ENCODE measurements at regions not wholly inside any gene's neighbourhood (a gene's known extent, or its start where the extent isn't known, plus 50 kb on each side); places are given as distances from the start of the nearest gene placed in this dataset.

DNA sequence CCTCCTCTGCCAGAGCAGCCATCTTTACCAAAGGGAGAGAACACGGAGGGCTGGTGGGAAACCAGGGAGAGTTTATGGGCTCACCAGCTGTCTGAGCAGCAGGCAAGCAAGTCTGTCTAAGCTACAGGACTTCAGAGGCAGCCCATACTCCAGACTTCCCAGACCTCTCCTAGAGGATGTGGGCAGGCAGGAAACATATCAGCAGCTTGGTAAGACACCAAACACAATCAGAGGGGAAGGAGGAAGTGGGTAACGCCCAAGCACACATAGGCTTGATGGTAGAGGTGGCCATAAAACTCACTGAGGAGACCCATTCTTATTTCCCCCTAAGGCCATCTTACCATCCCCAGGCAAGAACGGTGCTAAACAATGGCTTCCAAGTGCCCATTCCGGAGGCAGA, 143.1 kb upstream of the ARID1B start:
- Histone ChIP-seq H3K4me1 (ENCODE audit: insufficient read depth, low read length) (no peaks in the 10 kb centered on the region), H3K4me3 (ENCODE audit: low read length) (no peak overlapping the region), H3K9me3 (ENCODE audit: low read length) (no peaks in the 10 kb centered on the region), H3K36me3 (ENCODE audit: insufficient read depth, low read length) (no peaks in the 10 kb centered on the region), H3K27me3 (ENCODE audit: insufficient read depth, low read length) (no peaks in the 10 kb centered on the region), H2AFZ (ENCODE audit: low read depth, low read length) (no peak overlapping the region)

GRCh38 chr6:156633291-156633690, 143.9 kb upstream of the ARID1B start:
- Histone ChIP-seq H3K27me3 (ENCODE audit: insufficient read depth, low read length) (no peaks in the 10 kb centered on the region), H3K4me1 (ENCODE audit: insufficient read depth, low read length) (no peaks in the 10 kb centered on the region), H3K36me3 (ENCODE audit: insufficient read depth, low read length) (no peaks in the 10 kb centered on the region), H2AFZ (ENCODE audit: low read depth, low read length) (no peak overlapping the region), H3K9me3 (ENCODE audit: low read length) (no peaks in the 10 kb centered on the region), H3K4me3 (ENCODE audit: low read length) (no peak overlapping the region)

DNA sequence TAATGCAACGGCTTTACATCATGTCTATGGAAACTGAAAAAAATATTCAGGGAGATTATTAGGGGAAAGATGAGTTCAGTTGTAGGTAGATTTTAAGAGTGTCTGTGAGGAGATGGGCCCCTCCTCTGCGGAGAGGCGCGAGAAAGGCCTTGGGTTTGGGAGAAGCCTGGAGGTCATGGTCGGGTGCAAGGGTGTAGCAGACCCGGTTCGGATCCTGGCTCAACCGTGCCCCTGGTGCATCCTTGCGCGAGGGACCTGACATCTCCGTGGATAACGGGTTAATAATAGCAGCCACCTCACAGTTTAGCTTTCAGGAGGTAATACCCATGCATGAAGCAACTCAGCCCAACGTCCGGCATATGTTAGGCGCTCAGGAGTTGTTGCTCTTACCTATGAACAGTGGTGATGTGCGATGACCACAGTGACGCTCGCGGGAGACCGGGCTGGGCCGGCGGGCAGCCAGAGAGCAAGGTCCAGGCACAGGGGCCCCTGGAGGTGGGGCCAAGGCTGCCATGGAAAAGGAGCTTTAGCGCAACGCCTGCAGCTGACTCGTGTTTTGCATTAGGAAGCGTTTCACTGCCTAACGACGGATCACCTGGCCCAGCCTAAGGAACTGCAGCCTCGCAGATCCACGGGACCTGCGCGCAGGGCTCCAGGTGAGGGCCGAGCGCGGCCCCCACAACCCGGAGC, 146.4 kb upstream of the ARID1B start:
- no peak overlapping the region for H2AFZ ChIP-seq (ENCODE audit: low read depth, low read length)

DNA sequence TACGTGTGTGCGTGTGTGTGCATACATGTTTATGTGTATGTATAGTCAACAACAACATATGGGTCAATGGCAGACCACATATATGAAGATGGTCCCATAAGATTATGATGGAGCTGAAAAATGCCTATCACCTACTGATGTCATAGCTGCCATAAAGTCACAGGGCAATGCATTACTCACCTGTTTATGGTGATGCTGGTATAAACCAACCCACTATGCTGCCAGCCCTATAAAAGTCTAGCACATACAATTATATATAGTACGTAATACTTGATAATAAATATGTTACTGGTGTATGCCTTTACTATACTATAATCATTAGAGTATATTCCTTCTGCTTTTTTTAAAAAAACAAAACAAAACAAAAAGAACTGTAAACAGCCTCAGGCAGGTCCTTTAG, 148.4 kb upstream of the ARID1B start:
- Histone ChIP-seq H3K36me3 (ENCODE audit: insufficient read depth, low read length) (no peaks in the 10 kb centered on the region), H3K4me1 (ENCODE audit: insufficient read depth, low read length) (no peaks in the 10 kb centered on the region), H3K9me3 (ENCODE audit: low read length) (no peaks in the 10 kb centered on the region), H3K27me3 (ENCODE audit: insufficient read depth, low read length) (no peaks in the 10 kb centered on the region), H3K4me3 (ENCODE audit: low read length) (no peak overlapping the region), H2AFZ (ENCODE audit: low read depth, low read length) (no peak overlapping the region)

More for the DNA sequence above, 146.4 kb upstream of the ARID1B start:
- no peaks in the 10 kb centered on the region for H3K9me3 ChIP-seq (ENCODE audit: low read length)
- H3K4me1 ChIP-seq (ENCODE audit: insufficient read depth, low read length) = no peaks in the 10 kb centered on the region
- no peaks in the 10 kb centered on the region for H3K36me3 ChIP-seq (ENCODE audit: insufficient read depth, low read length)
- no peak overlapping the region for H3K4me3 ChIP-seq (ENCODE audit: low read length)
- no peaks in the 10 kb centered on the region for H3K27me3 ChIP-seq (ENCODE audit: insufficient read depth, low read length)

DNA sequence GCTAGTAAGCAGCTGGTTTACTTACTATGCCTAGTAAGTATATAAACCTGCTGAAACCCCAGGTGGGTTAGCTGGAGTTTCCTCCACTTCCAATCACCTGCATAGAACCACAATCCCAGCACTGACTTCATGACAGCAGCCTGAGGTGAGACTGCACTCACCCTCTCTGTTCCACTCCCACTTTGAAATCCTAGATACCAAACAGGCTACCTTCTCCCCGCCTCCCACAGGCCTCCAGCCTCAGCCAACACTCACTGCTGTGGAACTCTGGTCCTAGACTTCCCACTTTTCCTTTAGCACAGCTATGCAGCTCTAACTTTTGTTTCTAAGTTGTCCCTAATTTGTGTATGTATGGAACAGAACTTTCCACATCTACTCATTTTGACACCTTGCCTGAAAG, 149.7 kb upstream of the ARID1B start:
- Histone ChIP-seq H3K9me3 (ENCODE audit: low read length) (no peaks in the 10 kb centered on the region), H3K4me1 (ENCODE audit: insufficient read depth, low read length) (no peaks in the 10 kb centered on the region), H3K4me3 (ENCODE audit: low read length) (no peak overlapping the region), H2AFZ (ENCODE audit: low read depth, low read length) (no peak overlapping the region), H3K27me3 (ENCODE audit: insufficient read depth, low read length) (no peaks in the 10 kb centered on the region), H3K36me3 (ENCODE audit: insufficient read depth, low read length) (no peaks in the 10 kb centered on the region)

DNA sequence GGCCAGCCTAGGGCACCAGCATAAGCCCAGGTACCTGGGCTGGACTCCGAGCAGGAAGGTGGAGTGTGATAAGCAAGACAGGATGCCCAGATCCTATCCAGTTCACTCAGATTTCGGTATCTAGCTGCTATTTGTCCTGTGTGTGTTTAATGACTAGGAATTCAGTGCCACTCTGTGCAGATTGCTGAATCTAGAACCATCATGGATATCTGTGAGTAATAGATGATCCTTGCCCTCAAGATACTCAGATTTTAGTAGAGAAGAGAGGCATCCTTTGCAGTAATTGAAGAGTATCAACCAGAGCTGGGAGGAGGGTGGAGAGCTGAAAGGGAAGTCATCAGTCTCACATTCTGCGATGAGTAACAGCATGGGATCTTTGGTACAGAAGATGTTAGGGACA, 155.0 kb upstream of the ARID1B start:
- Histone ChIP-seq H3K4me1 (ENCODE audit: insufficient read depth, low read length) (no peaks in the 10 kb centered on the region), H3K4me3 (ENCODE audit: low read length) (no peak overlapping the region), H3K27me3 (ENCODE audit: insufficient read depth, low read length) (no peaks in the 10 kb centered on the region), H2AFZ (ENCODE audit: low read depth, low read length) (no peak overlapping the region), H3K36me3 (ENCODE audit: insufficient read depth, low read length) (no peaks in the 10 kb centered on the region), H3K9me3 (ENCODE audit: low read length) (no peaks in the 10 kb centered on the region)

GRCh38 chr6:156620331-156620730, 156.8 kb upstream of the ARID1B start:
- no peak overlapping the region for H2AFZ ChIP-seq (ENCODE audit: low read depth, low read length)

DNA sequence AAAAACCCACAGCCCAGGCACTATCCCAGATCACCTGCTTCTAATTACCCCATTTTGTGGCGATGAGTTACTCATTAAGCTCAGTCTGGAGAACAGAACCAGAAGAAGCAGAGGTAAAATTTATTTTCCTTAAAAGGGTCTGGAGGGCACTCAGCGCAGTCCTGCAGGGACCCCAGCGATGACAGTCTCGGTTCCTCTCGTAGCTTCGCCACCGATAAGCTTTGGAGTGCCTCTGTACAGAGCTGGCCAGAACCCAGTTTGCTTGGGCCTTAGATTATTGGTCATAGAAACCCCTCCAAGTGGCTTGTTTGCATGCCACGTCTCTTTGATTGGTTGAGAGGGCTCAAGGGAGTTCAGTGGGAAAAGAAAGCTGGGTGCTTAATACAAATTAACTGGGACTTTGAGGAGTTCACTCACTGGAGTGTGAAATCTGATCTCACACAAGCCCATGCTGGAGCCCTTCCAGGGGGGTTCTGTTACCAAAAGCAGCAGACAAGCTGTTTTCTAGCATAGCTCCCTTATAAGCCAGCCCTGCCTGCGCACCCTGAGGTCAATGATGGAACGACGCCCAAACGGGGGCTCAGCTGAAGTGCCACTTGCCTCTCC, 158.5 kb upstream of the ARID1B start:
- Histone ChIP-seq H3K4me3 (ENCODE audit: low read length) (no peak overlapping the region), H2AFZ (ENCODE audit: low read depth, low read length) (no peak overlapping the region)

More at GRCh38 chr6:156620331-156620730, 156.8 kb upstream of the ARID1B start:
- no peaks in the 10 kb centered on the region for H3K36me3 ChIP-seq (ENCODE audit: insufficient read depth, low read length)
- no peak overlapping the region for H3K4me3 ChIP-seq (ENCODE audit: low read length)
- H3K9me3 ChIP-seq (ENCODE audit: low read length) = no peaks in the 10 kb centered on the region
- no peaks in the 10 kb centered on the region for H3K4me1 ChIP-seq (ENCODE audit: insufficient read depth, low read length)
- H3K27me3 ChIP-seq (ENCODE audit: insufficient read depth, low read length) = no peaks in the 10 kb centered on the region

GRCh38 chr6:156617941-156618340, 159.2 kb upstream of the ARID1B start:
- no peak overlapping the region for H2AFZ ChIP-seq (ENCODE audit: low read depth, low read length)
- no peaks in the 10 kb centered on the region for H3K4me1 ChIP-seq (ENCODE audit: insufficient read depth, low read length)
- H3K36me3 ChIP-seq (ENCODE audit: insufficient read depth, low read length) = no peaks in the 10 kb centered on the region
- no peaks in the 10 kb centered on the region for H3K9me3 ChIP-seq (ENCODE audit: low read length)
- H3K4me3 ChIP-seq (ENCODE audit: low read length) = no peak overlapping the region
- H3K27me3 ChIP-seq (ENCODE audit: insufficient read depth, low read length) = no peaks in the 10 kb centered on the region

More for the DNA sequence above, 158.5 kb upstream of the ARID1B start:
- Histone ChIP-seq H3K4me1 (ENCODE audit: insufficient read depth, low read length) (no peaks in the 10 kb centered on the region), H3K27me3 (ENCODE audit: insufficient read depth, low read length) (no peaks in the 10 kb centered on the region), H3K9me3 (ENCODE audit: low read length) (no peaks in the 10 kb centered on the region), H3K36me3 (ENCODE audit: insufficient read depth, low read length) (no peaks in the 10 kb centered on the region)

GRCh38 chr6:156617376-156617775, 159.8 kb upstream of the ARID1B start:
- Histone ChIP-seq H2AFZ (ENCODE audit: low read depth, low read length) (no peak overlapping the region), H3K27me3 (ENCODE audit: insufficient read depth, low read length) (no peaks in the 10 kb centered on the region), H3K9me3 (ENCODE audit: low read length) (no peaks in the 10 kb centered on the region), H3K36me3 (ENCODE audit: insufficient read depth, low read length) (no peaks in the 10 kb centered on the region), H3K4me1 (ENCODE audit: insufficient read depth, low read length) (no peaks in the 10 kb centered on the region), H3K4me3 (ENCODE audit: low read length) (no peak overlapping the region)

- Histone ChIP-seq H3K4me3 (ENCODE audit: low read length) (no peak overlapping the region), H3K9me3 (ENCODE audit: low read length) (no peaks in the 10 kb centered on the region), H3K27me3 (ENCODE audit: insufficient read depth, low read length) (no peaks in the 10 kb centered on the region), H3K4me1 (ENCODE audit: insufficient read depth, low read length) (no peaks in the 10 kb centered on the region), H2AFZ (ENCODE audit: low read depth, low read length) (no peak overlapping the region), H3K36me3 (ENCODE audit: insufficient read depth, low read length) (no peaks in the 10 kb centered on the region)
These were observed 160.7 kb upstream of the ARID1B start for GRCh38 chr6:156616495-156616894.

- Histone ChIP-seq H3K27me3 (ENCODE audit: insufficient read depth, low read length) (no peaks in the 10 kb centered on the region), H3K4me3 (ENCODE audit: low read length) (no peak overlapping the region), H3K4me1 (ENCODE audit: insufficient read depth, low read length) (no peaks in the 10 kb centered on the region), H3K9me3 (ENCODE audit: low read length) (no peaks in the 10 kb centered on the region), H3K36me3 (ENCODE audit: insufficient read depth, low read length) (no peaks in the 10 kb centered on the region), H2AFZ (ENCODE audit: low read depth, low read length) (no peak overlapping the region)
These were observed 163.2 kb upstream of the ARID1B start for GRCh38 chr6:156613996-156614395.

DNA sequence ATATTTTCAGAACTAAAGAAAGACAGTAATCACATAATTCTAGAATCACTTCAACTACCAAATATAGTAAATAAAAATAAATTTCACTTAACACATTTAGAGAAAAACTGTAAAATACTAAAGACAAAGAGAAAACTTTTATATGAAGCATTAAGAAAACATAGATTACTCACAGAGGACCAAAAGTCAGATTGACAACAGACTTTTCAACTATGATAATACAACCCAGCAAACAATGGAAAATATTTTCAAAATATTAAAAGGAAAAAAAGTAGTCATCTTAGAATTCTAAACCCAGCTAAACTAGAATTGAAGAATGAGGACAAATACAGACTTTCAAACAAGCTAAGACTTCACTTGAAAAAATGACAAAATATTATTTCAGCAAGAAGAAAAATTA, 164.8 kb upstream of the ARID1B start:
- no peaks in the 10 kb centered on the region for H3K36me3 ChIP-seq (ENCODE audit: insufficient read depth, low read length)
- H3K27me3 ChIP-seq (ENCODE audit: insufficient read depth, low read length) = no peaks in the 10 kb centered on the region
- H2AFZ ChIP-seq (ENCODE audit: low read depth, low read length) = no peak overlapping the region
- no peaks in the 10 kb centered on the region for H3K9me3 ChIP-seq (ENCODE audit: low read length)
- no peaks in the 10 kb centered on the region for H3K4me1 ChIP-seq (ENCODE audit: insufficient read depth, low read length)
- no peak overlapping the region for H3K4me3 ChIP-seq (ENCODE audit: low read length)

GRCh38 chr6:156602066-156602385, 175.2 kb upstream of the ARID1B start:
- Histone ChIP-seq H3K9me3 (ENCODE audit: low read length) (no peaks in the 10 kb centered on the region), H3K4me1 (ENCODE audit: insufficient read depth, low read length) (no peaks in the 10 kb centered on the region), H2AFZ (ENCODE audit: low read depth, low read length) (no peak overlapping the region), H3K27me3 (ENCODE audit: insufficient read depth, low read length) (no peaks in the 10 kb centered on the region), H3K4me3 (ENCODE audit: low read length) (no peak overlapping the region), H3K36me3 (ENCODE audit: insufficient read depth, low read length) (no peaks in the 10 kb centered on the region)
